AG09319 (cell line): ENCODE measurements at regions not wholly inside any gene's neighbourhood (a gene's known extent, or its start where the extent isn't known, plus 50 kb on each side); places are given as distances from the start of the nearest gene placed in this dataset.
A peak's percentile ranks its signal among the peaks of the same experiment; 100 is the strongest.

Experiments
- DNase-seq: peaks from one replicate; pipeline ENCODE4 v3.0.0-alpha.2; 2010; ENCODE audit warnings: low read depth; ENCODE audit errors: extremely low read depth
- TF ChIP-seq, protein P1 (sequence below): IDR thresholded peaks from 2 replicates; pipeline ENCODE4 v1.5.1; 2011; ENCODE audit warnings: low read depth, mild to moderate bottlenecking, inconsistent platforms, low read length, moderate library complexity

DNA sequence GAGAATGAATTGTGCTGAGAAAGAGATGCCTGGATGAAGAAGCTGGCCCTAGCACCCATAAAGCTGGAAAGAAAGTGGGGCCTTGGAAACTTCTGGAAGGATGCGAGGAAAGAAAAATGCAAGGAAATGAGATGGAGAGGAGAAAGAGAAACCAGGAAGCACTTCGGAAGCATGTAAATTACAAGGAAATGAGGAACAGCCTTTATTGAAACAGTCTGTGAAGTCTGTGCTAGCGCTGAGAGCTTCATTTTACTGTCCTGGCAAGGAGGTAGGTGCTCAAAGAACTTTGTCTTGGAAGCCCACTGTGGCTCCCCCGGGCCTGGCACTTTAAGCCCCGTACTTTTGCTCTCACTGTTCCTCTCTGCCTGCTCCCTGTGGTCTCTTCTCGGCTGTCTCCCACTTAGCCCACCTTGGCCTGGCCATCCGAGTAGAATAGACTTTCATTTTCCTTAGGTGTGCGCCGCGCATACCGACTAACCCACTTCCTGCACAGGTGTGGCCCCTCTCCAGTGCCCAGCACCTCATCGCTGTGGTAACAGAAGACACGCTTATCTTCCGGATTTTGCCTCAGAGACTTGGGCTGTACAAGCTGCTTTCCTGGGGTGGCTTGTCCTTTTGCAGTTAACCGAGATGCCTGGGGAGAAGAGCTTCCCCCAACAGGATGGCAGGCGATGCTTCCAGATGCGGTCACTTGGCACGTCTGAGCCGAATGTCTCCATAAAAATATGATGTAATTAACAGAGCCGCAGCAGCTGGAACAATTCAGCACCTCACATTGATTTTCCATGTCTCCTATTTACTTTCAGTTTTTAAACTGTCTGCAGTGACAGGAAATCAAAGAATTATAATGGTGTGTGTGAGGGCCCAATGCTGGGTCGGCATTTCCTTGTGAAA, 199.6 kb downstream of the HRH4 start:
- TF ChIP-seq, protein P1, sequence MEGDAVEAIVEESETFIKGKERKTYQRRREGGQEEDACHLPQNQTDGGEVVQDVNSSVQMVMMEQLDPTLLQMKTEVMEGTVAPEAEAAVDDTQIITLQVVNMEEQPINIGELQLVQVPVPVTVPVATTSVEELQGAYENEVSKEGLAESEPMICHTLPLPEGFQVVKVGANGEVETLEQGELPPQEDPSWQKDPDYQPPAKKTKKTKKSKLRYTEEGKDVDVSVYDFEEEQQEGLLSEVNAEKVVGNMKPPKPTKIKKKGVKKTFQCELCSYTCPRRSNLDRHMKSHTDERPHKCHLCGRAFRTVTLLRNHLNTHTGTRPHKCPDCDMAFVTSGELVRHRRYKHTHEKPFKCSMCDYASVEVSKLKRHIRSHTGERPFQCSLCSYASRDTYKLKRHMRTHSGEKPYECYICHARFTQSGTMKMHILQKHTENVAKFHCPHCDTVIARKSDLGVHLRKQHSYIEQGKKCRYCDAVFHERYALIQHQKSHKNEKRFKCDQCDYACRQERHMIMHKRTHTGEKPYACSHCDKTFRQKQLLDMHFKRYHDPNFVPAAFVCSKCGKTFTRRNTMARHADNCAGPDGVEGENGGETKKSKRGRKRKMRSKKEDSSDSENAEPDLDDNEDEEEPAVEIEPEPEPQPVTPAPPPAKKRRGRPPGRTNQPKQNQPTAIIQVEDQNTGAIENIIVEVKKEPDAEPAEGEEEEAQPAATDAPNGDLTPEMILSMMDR = no peak
- DNase-seq = no peak

DNA sequence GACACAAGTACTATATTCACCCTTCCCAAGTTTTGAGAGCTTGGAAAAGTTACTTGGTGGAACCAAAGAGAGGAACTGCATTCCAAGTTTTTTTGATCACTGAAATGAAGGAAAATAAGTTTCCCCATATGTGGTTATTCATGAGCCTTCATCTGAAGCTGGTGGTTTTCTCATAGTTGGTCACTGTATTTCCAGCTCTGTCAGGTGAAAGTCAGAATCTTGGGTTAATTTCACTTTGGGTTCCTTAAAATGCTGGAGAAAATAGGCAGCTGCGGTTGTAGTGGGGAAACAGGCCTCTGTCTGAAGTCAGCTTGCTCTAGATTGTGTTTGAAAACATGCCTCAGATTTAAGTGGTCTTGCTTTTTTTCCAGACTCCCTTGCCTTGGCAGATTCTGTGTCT, 200.5 kb downstream of the HRH4 start:
- TF ChIP-seq, protein P1 = no peak
- DNase-seq = no peak

DNA sequence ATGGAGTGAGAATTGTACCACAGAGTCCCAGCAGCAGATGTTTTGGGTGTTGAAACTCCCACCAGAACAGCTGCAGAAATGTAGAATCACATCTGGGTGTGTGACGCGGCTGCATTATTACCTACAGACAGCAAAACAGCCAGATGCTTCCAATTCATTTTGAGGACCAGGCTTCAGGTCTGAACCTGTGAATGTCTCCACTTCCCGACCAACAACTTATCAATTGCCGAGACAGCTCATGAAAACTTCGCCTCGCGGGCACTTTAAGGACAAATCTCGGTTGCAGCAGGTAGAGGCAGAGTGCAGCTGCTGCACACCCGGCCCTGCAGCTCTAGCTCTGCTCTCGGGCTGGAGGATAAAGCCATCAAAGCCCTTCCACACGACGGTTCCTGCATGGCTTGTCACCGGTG, 202.0 kb downstream of the HRH4 start:
- DNase-seq = no peak
- TF ChIP-seq, protein P1 = no peak

DNA sequence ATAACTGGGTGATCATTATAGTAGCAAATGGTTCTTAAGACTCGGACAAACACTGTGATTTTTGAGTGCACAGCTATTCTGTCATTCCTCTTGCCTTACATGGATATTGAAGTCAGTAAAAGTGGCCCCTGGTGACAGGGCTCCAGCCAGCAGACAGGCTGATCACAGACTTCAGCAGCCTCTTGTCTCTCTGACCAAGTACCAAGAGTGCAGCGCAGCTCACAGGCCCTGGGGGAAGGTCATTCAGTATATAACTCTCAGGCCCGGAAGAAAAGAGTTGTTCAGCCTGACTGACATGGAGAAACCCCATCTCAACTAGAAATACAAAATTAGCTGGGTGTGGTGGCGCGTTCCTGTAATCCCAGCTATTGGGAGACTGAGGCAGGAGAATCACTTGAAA, 202.6 kb downstream of the HRH4 start:
- TF ChIP-seq, protein P1 = no peak
- DNase-seq = no peak

DNA sequence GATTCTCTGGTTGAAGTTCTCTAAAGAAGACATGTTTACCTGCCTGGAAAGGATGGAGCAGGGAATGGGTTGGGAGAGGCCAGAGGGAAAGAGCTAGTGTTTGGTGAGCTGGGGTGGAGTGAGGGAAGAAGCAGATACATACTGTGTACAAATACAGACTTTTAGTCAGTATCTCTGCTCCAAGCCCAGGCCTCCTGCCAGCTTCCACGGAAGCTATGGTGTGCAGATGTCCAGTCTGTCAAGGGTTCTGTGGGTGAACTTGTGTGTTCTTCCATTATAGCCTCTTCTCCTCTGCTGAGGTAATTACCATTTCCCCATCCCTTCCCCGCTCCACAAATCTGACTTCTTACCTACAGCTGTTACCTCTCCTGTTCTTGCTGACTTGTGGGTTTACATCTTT, 208.6 kb downstream of the HRH4 start:
- TF ChIP-seq, protein P1 = no peak
- no peak for DNase-seq

DNA sequence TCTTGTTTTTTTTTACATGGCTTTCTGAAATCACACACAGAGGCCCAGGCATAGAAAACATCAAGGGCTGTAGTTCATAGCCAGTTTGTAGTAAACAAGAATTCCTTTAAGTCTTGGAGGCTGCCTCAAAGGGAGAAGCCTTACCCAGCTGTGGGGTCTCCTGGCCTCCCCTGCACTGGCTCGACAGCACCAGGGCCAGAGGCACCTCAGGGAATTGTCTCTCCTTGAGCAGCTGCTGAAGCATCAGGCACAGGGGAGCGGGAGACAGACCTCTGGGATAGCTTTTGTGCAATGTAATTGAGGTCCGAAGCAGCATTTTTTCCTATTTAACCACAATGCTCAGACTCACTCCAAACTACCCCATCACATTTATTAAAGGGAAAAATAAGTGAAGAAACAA, 209.1 kb downstream of the HRH4 start:
- TF ChIP-seq, protein P1 = no peak
- no peak for DNase-seq

DNA sequence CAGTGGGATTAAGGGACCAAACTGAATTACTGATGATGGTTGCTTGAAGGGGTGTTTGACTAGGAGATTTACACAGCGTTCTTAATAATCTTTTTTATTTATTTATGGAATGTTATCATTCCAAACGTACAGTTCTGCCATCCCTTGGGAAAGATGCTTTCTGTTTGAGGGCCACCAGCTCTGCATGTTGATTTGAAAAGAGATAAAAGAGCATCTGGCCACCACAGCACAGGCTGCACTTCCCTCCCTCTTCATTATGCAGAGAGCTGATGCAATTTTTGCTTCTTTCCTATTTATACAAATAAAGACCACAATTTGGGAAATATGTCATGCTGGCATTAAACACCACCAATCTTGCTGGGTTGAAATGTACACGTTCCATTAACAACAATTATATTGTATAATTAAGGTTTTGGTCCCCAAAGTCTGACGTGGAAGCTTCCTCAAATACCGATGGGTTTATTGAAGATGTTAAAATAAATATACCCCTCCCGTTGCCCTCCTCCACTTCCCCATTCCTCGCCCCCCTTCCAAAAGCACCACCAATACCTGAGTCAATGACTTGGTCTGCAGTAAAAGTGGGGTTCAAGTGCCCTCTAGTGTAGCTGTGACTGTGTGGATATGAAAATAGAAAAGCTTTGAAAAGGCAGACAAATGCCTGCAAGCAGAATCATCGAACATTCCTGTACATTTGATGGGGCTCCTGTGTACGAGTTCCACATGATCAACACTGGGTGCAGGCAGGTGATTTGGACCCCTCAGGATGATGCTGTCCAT, 211.9 kb downstream of the HRH4 start:
- no peak for DNase-seq
- TF ChIP-seq, protein P1 = peak; percentile 37
